B cell (primary cell): ENCODE measurements at regions not wholly inside any gene's neighbourhood (a gene's known extent, or its start where the extent isn't known, plus 50 kb on each side); places are given as distances from the start of the nearest gene placed in this dataset.

Experiments used
- ATAC-seq: fragments of 200-7000 bp; cut with Tn5 transposase; one replicate; pipeline ENCODE4 v1.10.0; 2021; ENCODE audit warnings: low read depth, mild to moderate bottlenecking, moderate number of reproducible peaks, moderate library complexity
- CTCF ChIA-PET: fragments of 350-600 bp; sonication (Branson Sonifier 250); formaldehyde crosslinking; loops from one replicate; lab custom pipeline; 2021; ENCODE audit warnings: antibody characterized with exemption, inconsistent platforms; lab: Charles Lee
- POLR2A ChIA-PET: fragments of 350-600 bp; sonication (Branson Sonifier 250); formaldehyde crosslinking; loops from one replicate; lab custom pipeline; 2021; ENCODE audit warnings: antibody characterized with exemption; lab: Charles Lee
- DNase-seq: peaks from one replicate; pipeline ENCODE4 v3.0.0; 2013
- H2AFZ ChIP-seq: 2 replicates; pipeline ENCODE4 v1.6.1; 2012; ENCODE audit warnings: mild to moderate bottlenecking, low read depth, low read length; ENCODE audit not compliant: insufficient read depth, poor library complexity, severe bottlenecking
- H3K27ac ChIP-seq, 2 donors: 1 replicate in 1 of 2; 2 replicates in 1 of 2; pipeline ENCODE4 v1.5.1; 2012 to 2013; ENCODE audit warnings: low read length in 2 of 2, mild to moderate bottlenecking in 2 of 2, moderate library complexity in 1 of 2
- H3K27me3 ChIP-seq, 4 experiments: fragments of 200-600 bp in 1 of 4; sonication (generic) in 1 of 4; replicated peaks in 1 of 4; 1 replicate in 2 of 4; 2 replicates in 2 of 4; pipeline versions ENCODE4 v1.6.1 to v1.7.0; 2013 to 2016; ENCODE audit warnings: low read length in 3 of 4, mild to moderate bottlenecking in 2 of 4, mixed read lengths in 1 of 4, moderate library complexity in 1 of 4; ENCODE audit not compliant: insufficient read depth in 4 of 4, control insufficient read depth in 3 of 4; ENCODE audit errors: control extremely low read depth in 1 of 4
- H3K36me3 ChIP-seq, 2 experiments: replicated peaks in 1 of 2; 1 replicate in 1 of 2; 2 replicates in 1 of 2; pipeline versions ENCODE4 v1.6.1 to v1.7.1; 2013; ENCODE audit warnings: low read length in 1 of 2; ENCODE audit not compliant: insufficient read depth in 2 of 2, control insufficient read depth in 1 of 2; ENCODE audit errors: control extremely low read depth in 1 of 2, extremely low read depth in 1 of 2
- H3K4me1 ChIP-seq, 2 donors: fragments of 200-600 bp in 1 of 2; sonication (generic) in 1 of 2; 1 replicate in 1 of 2; 2 replicates in 1 of 2; pipeline versions ENCODE4 v1.5.1 to v1.6.1; 2013 to 2017; ENCODE audit warnings: low read length in 2 of 2; ENCODE audit not compliant: control insufficient read depth in 2 of 2, insufficient read depth in 2 of 2
- H3K4me2 ChIP-seq: replicated peaks from 2 replicates; pipeline ENCODE3; 2012; ENCODE audit warnings: mild to moderate bottlenecking, low read depth, low read length; ENCODE audit not compliant: poor library complexity, severe bottlenecking
- H3K4me3 ChIP-seq, 5 experiments: fragments of 200-600 bp in 1 of 5; sonication (generic) in 1 of 5; 1 replicate in 3 of 5; 2 replicates in 2 of 5; pipeline versions ENCODE4 v1.5.1 to v1.7.0; 2011 to 2016; ENCODE audit warnings: low read length in 4 of 5, mild to moderate bottlenecking in 4 of 5, low read depth in 2 of 5, control low read depth in 1 of 5, moderate library complexity in 1 of 5; ENCODE audit not compliant: insufficient read depth in 1 of 5; ENCODE audit errors: control extremely low read depth in 1 of 5, extremely low read depth in 1 of 5
- H3K79me2 ChIP-seq: fragments of 200-600 bp; sonication (generic); one replicate; pipeline ENCODE4 v1.6.0; 2016; ENCODE audit warnings: low read length; ENCODE audit not compliant: control insufficient read depth, insufficient read depth
- H3K9ac ChIP-seq: fragments of 200-600 bp; sonication (generic); 2 replicates; pipeline ENCODE4 v1.6.1; 2017; ENCODE audit warnings: mild to moderate bottlenecking, low read length, moderate library complexity
- H3K9me3 ChIP-seq, 3 donors: one replicate each; pipeline versions ENCODE4 v1.6.1 to v1.7.1; 2013; ENCODE audit warnings: low read length in 2 of 3; ENCODE audit not compliant: control insufficient read depth in 2 of 3, insufficient read depth in 1 of 3; ENCODE audit errors: control extremely low read depth in 1 of 3
- H4K20me1 ChIP-seq: 2 replicates; pipeline ENCODE4 v1.6.0; 2012; ENCODE audit warnings: mild to moderate bottlenecking, low read length; ENCODE audit not compliant: insufficient read depth, control insufficient read depth, poor library complexity, severe bottlenecking
- H3K27ac Mint-ChIP-seq: one replicate; pipeline ENCODE4 v1.8.0; 2021; ENCODE audit warnings: mixed read lengths
- H3K27me3 Mint-ChIP-seq: one replicate; pipeline ENCODE4 v1.8.0; 2021; ENCODE audit warnings: mixed read lengths
- H3K4me1 Mint-ChIP-seq: one replicate; pipeline ENCODE4 v1.8.0; 2021; ENCODE audit warnings: mixed read lengths
- H3K4me3 Mint-ChIP-seq: one replicate; pipeline ENCODE4 v1.8.0; 2021; ENCODE audit warnings: mixed read lengths
- H3K9me3 Mint-ChIP-seq: one replicate; pipeline ENCODE4 v1.8.0; 2022; ENCODE audit warnings: mixed read lengths; ENCODE audit not compliant: insufficient read depth
- CTCF ChIP-seq: fragments of 200-600 bp; IDR thresholded peaks from one replicate; pipeline ENCODE4 v1.8.0; 2022; ENCODE audit warnings: antibody characterized with exemption, mild to moderate bottlenecking
- EZH2 ChIP-seq: IDR thresholded peaks from 2 replicates; pipeline ENCODE4 v1.6.1; 2012; ENCODE audit warnings: borderline replicate concordance, low read depth, mild to moderate bottlenecking, moderate library complexity, low read length; ENCODE audit not compliant: insufficient read depth, poor library complexity, severe bottlenecking
- WGBS: methylation state at CpG from one replicate; pipeline ENCODE4 v1.1.5; 2013; ENCODE audit warnings: missing lambda C conversion rate; ENCODE audit not compliant: insufficient coverage; 5-methylcytosine and 5-hydroxymethylcytosine counted together
- intact Hi-C: fragments of 100-400 bp; cut with micrococcal nuclease; formaldehyde crosslinking; loops from one replicate; pipeline ENCODE4 v1.10.0; 2022

- Histone ChIP-seq H3K4me3 (no peak overlapping the region), H3K9me3 (peaks cover 0 to 6% (median 0%) of the 10 kb centered on the region in 3 donors), H4K20me1 (no peaks in the 10 kb centered on the region), H3K4me1 (no peaks in the 10 kb centered on the region), H3K36me3 (no peaks in the 10 kb centered on the region), H3K4me2 (no peak overlapping the region), H3K79me2 (no peaks in the 10 kb centered on the region), H3K27me3 (no peaks in the 10 kb centered on the region), H3K27ac (no peak overlapping the region), H2AFZ (no peak overlapping the region), H3K9ac (no peak overlapping the region)
- no peak overlapping the region for H3K4me3 Mint-ChIP-seq
- TF ChIP-seq EZH2, result no peak
- TF ChIP-seq CTCF, result no peak
- ATAC-seq (no peak), DNase-seq (no peak)
- no CpG with 5 or more reads among the region's 3 CpGs for WGBS
- H3K27ac Mint-ChIP-seq, result no peak overlapping the region
- H3K4me1 Mint-ChIP-seq, result no peaks in the 10 kb centered on the region
- POLR2A ChIA-PET, result no interaction called here
- H3K9me3 Mint-ChIP-seq, result peaks cover 2% of the 10 kb centered on the region
- CTCF ChIA-PET, result no interaction called here
- H3K27me3 Mint-ChIP-seq, result no peaks in the 10 kb centered on the region
- intact Hi-C loops, result no loop called here
Observed at GRCh38 chr12:115336506-115336905, 652.5 kb upstream of the TBX3 start.

GRCh38 chr12:115335594-115335993 is 651.6 kb upstream of the TBX3 start:
- Histone ChIP-seq H2AFZ (no peak overlapping the region), H3K4me3 (no peak overlapping the region), H3K27ac (no peak overlapping the region), H3K79me2 (no peaks in the 10 kb centered on the region), H3K36me3 (no peaks in the 10 kb centered on the region), H3K9ac (no peak overlapping the region), H3K9me3 (peaks cover 0 to 2% (median 0%) of the 10 kb centered on the region in 3 donors), H3K4me1 (no peaks in the 10 kb centered on the region), H3K4me2 (no peak overlapping the region), H4K20me1 (no peaks in the 10 kb centered on the region), H3K27me3 (no peaks in the 10 kb centered on the region)
- ChIA-PET CTCF (no interaction called here), POLR2A (no interaction called here)
- Mint-ChIP-seq H3K27me3 (no peaks in the 10 kb centered on the region), H3K4me1 (no peaks in the 10 kb centered on the region), H3K9me3 (peaks cover 2% of the 10 kb centered on the region), H3K4me3 (no peak overlapping the region), H3K27ac (no peak overlapping the region)
- ATAC-seq (no peak), DNase-seq (no peak)
- 78% methylated on average over 9 of the region's 9 CpGs for WGBS
- intact Hi-C loops, result no loop called here
- no peak for TF ChIP-seq CTCF
- TF ChIP-seq EZH2, result no peak
